HCT116 (cell line): ENCODE measurements at regions not wholly inside any gene's neighbourhood (a gene's known extent, or its start where the extent isn't known, plus 50 kb on each side); places are given as distances from the start of the nearest gene placed in this dataset.

ENCODE experiments used
- ATAC-seq: fragments of 200-7000 bp; cut with Tn5 transposase; 2 replicates; pipeline ENCODE4 v1.9.1; 2020; ENCODE audit warnings: mild to moderate bottlenecking, moderate library complexity
- BruUV-seq: library from RNA; stranded (reverse); fragments of 400-500 nt; replicated peaks from 2 replicates; lab custom pipeline; 2021; lab: Mats Ljungman, UMichigan
- CTCF ChIA-PET: fragments of 300-600 bp; sonication (Branson Sonifier 250); formaldehyde crosslinking; loops from one replicate; lab custom pipeline; 2021; ENCODE audit warnings: antibody characterized with exemption; lab: Charles Lee
- POLR2A ChIA-PET: fragments of 300-600, 350-600 bp; sonication (Branson Sonifier 250); formaldehyde crosslinking; loops from one replicate; lab custom pipeline; 2021; ENCODE audit warnings: antibody characterized with exemption; lab: Charles Lee
- RAD21 ChIA-PET, 2 experiments: fragments of 300-600 bp; sonication (Branson Sonifier 250); formaldehyde crosslinking; loops; one replicate each; lab custom pipeline; 2023; ENCODE audit warnings: low total read pairs in 2 of 2; ENCODE audit not compliant: uncharacterized antibody in 2 of 2, unreplicated experiment in 2 of 2, low non-redundant PET in 1 of 2; lab: Charles Lee
- DNase-seq: peaks from one replicate; pipeline ENCODE4 v3.0.0-alpha.2; 2010; ENCODE audit warnings: low read depth, low spot score
- H2AFZ ChIP-seq: fragments of 200-600 bp; shearing (Covaris generic), sonication (generic); 2 replicates; pipeline ENCODE4 v1.6.1; 2017; ENCODE audit warnings: low read depth, mixed run types, mixed read lengths, antibody characterized with exemption, low read length; ENCODE audit not compliant: poor library complexity, severe bottlenecking
- H3K27ac ChIP-seq: 2 replicates; pipeline ENCODE4 v1.5.1; 2012; ENCODE audit warnings: low read depth, low read length
- H3K27me3 ChIP-seq: fragments of 200-600 bp; sonication (generic); 2 replicates; pipeline ENCODE4 v1.6.1; 2016; ENCODE audit warnings: mixed run types, low read length, mixed read lengths; ENCODE audit not compliant: insufficient read depth
- H3K36me3 ChIP-seq, 2 experiments: fragments of 200-500 bp in 1 of 2; fragments of 200-600 bp in 1 of 2; sonication (Bioruptor generic) in 1 of 2; sonication (generic) in 1 of 2; 2 replicates each; pipeline versions ENCODE4 v1.5.1 to v1.6.1; 2014 to 2016; ENCODE audit warnings: low read length in 2 of 2, inconsistent platforms in 1 of 2, mixed read lengths in 1 of 2, mixed run types in 1 of 2; ENCODE audit not compliant: insufficient read depth in 2 of 2, control insufficient read depth in 1 of 2
- H3K4me1 ChIP-seq, 2 experiments: fragments of 200-600 bp in 1 of 2; sonication (generic) in 1 of 2; 2 replicates each; pipeline versions ENCODE4 v1.5.1 to v1.6.1; 2012 to 2017; ENCODE audit warnings: low read length in 2 of 2, inconsistent platforms in 1 of 2, mild to moderate bottlenecking in 1 of 2, mixed read lengths in 1 of 2, mixed run types in 1 of 2, moderate library complexity in 1 of 2; ENCODE audit not compliant: insufficient read depth in 2 of 2, control insufficient read depth in 1 of 2
- H3K4me2 ChIP-seq: fragments of 200-600 bp; sonication (generic); 2 replicates; pipeline ENCODE4 v1.6.1; 2017; ENCODE audit warnings: mixed run types, low read length, mixed read lengths
- H3K4me3 ChIP-seq, 2 experiments: fragments of 200-600 bp in 1 of 2; sonication (generic) in 1 of 2; replicated peaks in 1 of 2; 2 replicates each; pipeline ENCODE4 v1.5.1; 2011 to 2016; ENCODE audit warnings: low read length in 2 of 2, control low read depth in 1 of 2, low read depth in 1 of 2, mild to moderate bottlenecking in 1 of 2, mixed read lengths in 1 of 2, mixed run types in 1 of 2
- H3K79me2 ChIP-seq: fragments of 200-600 bp; sonication (generic); 2 replicates; pipeline ENCODE4 v1.6.1; 2017; ENCODE audit warnings: mild to moderate bottlenecking, mixed run types, low read length, moderate library complexity, mixed read lengths; ENCODE audit not compliant: insufficient read depth
- H3K9ac ChIP-seq: fragments of 200-600 bp; sonication (generic); 2 replicates; pipeline ENCODE4 v1.6.1; 2016; ENCODE audit warnings: low read length, mixed read lengths
- H3K9me2 ChIP-seq: fragments of 200-600 bp; sonication (generic), shearing (Covaris generic); 2 replicates; pipeline ENCODE4 v1.6.1; 2017; ENCODE audit warnings: mixed run types, mild to moderate bottlenecking, moderate library complexity; ENCODE audit not compliant: insufficient read depth
- H3K9me3 ChIP-seq, 2 experiments: fragments of 200-500 bp in 1 of 2; fragments of 200-600 bp in 1 of 2; sonication (Bioruptor generic) in 1 of 2; sonication (generic) in 1 of 2; 2 replicates each; pipeline ENCODE4 v1.6.1; 2014 to 2017; ENCODE audit warnings: low read length in 2 of 2, mixed read lengths in 2 of 2, inconsistent platforms in 1 of 2, low read depth in 1 of 2, mild to moderate bottlenecking in 1 of 2, mixed run types in 1 of 2, moderate library complexity in 1 of 2; ENCODE audit not compliant: control insufficient read depth in 1 of 2, insufficient read depth in 1 of 2
- H4K20me1 ChIP-seq: fragments of 200-600 bp; sonication (generic), shearing (Covaris generic); 2 replicates; pipeline ENCODE4 v1.6.1; 2017; ENCODE audit warnings: mixed run types, mild to moderate bottlenecking, moderate library complexity; ENCODE audit not compliant: insufficient read depth
- CBX3 ChIP-seq: IDR thresholded peaks from 2 replicates; pipeline ENCODE4 v1.6.1; 2012; ENCODE audit warnings: low read depth
- CEBPB ChIP-seq: IDR thresholded peaks from 2 replicates; pipeline ENCODE4 v1.6.1; 2012; ENCODE audit warnings: low read depth
- EGR1 ChIP-seq: IDR thresholded peaks from 2 replicates; pipeline ENCODE4 v1.6.1; 2012; ENCODE audit warnings: low read depth
- ELF1 ChIP-seq: IDR thresholded peaks from 2 replicates; pipeline ENCODE4 v1.6.1; 2012; ENCODE audit warnings: low read depth, borderline replicate concordance
- EZH2 ChIP-seq: fragments of 200-600 bp; sonication (generic); IDR thresholded peaks from 2 replicates; pipeline ENCODE4 v1.6.1; 2017; ENCODE audit warnings: antibody characterized with exemption, mixed run types
- EZH2phosphoT487 ChIP-seq: fragments of 200-600 bp; IDR thresholded peaks from 2 replicates; pipeline ENCODE4 v1.6.1; 2018; ENCODE audit warnings: antibody characterized with exemption, borderline replicate concordance
- FOSL1 ChIP-seq: IDR thresholded peaks from 2 replicates; pipeline ENCODE4 v1.6.1; 2012; ENCODE audit warnings: low read depth
- MAX ChIP-seq: IDR thresholded peaks from 2 replicates; pipeline ENCODE4 v1.6.1; 2012
- POLR2AphosphoS5 ChIP-seq: IDR thresholded peaks from 2 replicates; pipeline ENCODE4 v1.6.1; 2011; ENCODE audit warnings: mild to moderate bottlenecking, low read depth, low read length, moderate library complexity
- RAD21 ChIP-seq: IDR thresholded peaks from 2 replicates; pipeline ENCODE4 v1.6.1; 2012; ENCODE audit warnings: low read depth, mild to moderate bottlenecking
- REST ChIP-seq: IDR thresholded peaks from 2 replicates; pipeline ENCODE4 v1.6.1; 2012; ENCODE audit warnings: low read depth
- SP1 ChIP-seq: IDR thresholded peaks from 2 replicates; pipeline ENCODE4 v1.6.1; 2012; ENCODE audit warnings: low read depth
- SRF ChIP-seq: IDR thresholded peaks from 2 replicates; pipeline ENCODE4 v1.6.1; 2012; ENCODE audit warnings: low read depth
- TCF7L2 ChIP-seq: IDR thresholded peaks from 2 replicates; pipeline ENCODE4 v1.7.0; 2011; ENCODE audit warnings: borderline replicate concordance, inconsistent platforms; ENCODE audit not compliant: insufficient read depth, insufficient read length; ENCODE audit errors: extremely low read depth
- YY1 ChIP-seq: IDR thresholded peaks from 2 replicates; pipeline ENCODE4 v1.6.1; 2011; ENCODE audit warnings: low read length, low read depth, moderate library complexity, mild to moderate bottlenecking; ENCODE audit not compliant: insufficient replicate concordance; ENCODE audit errors: extremely low read depth
- ZBTB33 ChIP-seq: IDR thresholded peaks from 2 replicates; pipeline ENCODE4 v1.6.1; 2011; ENCODE audit warnings: mild to moderate bottlenecking, low read length, moderate library complexity; ENCODE audit not compliant: insufficient replicate concordance; ENCODE audit errors: extremely low read depth
- ZFX ChIP-seq: fragments of 450-650 bp; IDR thresholded peaks from 2 replicates; pipeline ENCODE4 v1.6.1; 2017
- intact Hi-C: fragments of 100-400 bp; cut with micrococcal nuclease; formaldehyde crosslinking; loops from 2 replicates; pipeline ENCODE4 v1.10.0; 2022
- TF ChIP-seq, protein P1 (sequence below), 3 experiments: fragments of 200-600 bp in 1 of 3; sonication (generic) in 1 of 3; IDR thresholded peaks in 2 of 3; conservative IDR thresholded peaks in 1 of 3; 2 replicates each; pipeline ENCODE4 v1.5.1; 2012 to 2017; ENCODE audit warnings: low read depth in 2 of 3, low read length in 2 of 3, antibody characterized with exemption in 1 of 3, borderline replicate concordance in 1 of 3, control low read depth in 1 of 3, mild to moderate bottlenecking in 1 of 3, mixed read lengths in 1 of 3, mixed run types in 1 of 3, moderate library complexity in 1 of 3; ENCODE audit not compliant: insufficient read depth in 1 of 3

- Histone ChIP-seq H3K79me2 (no peaks in the 10 kb centered on the region), H3K4me2 (no peak overlapping the region), H3K27ac (no peak overlapping the region), H3K4me3 (no peak overlapping the region), H3K36me3 (no peaks in the 10 kb centered on the region), H2AFZ (no peak overlapping the region), H3K4me1 (no peaks in the 10 kb centered on the region), H4K20me1 (no peaks in the 10 kb centered on the region), H3K27me3 (no peaks in the 10 kb centered on the region), H3K9ac (no peak overlapping the region), H3K9me3 (no peaks in the 10 kb centered on the region), H3K9me2 (no peaks in the 10 kb centered on the region)
- no TSS peak for BruUV-seq
- ChIA-PET RAD21 (no interaction called here), POLR2A (no interaction called here), CTCF (no interaction called here)
- DNase-seq (no peak), ATAC-seq (no peak)
- TF ChIP-seq FOSL1: no peak
- no peak for TF ChIP-seq ELF1
- TF ChIP-seq RAD21: no peak
- no peak for TF ChIP-seq ZFX
- TF ChIP-seq TCF7L2: no peak
- TF ChIP-seq SRF: no peak
- TF ChIP-seq CEBPB: no peak
- no peak for TF ChIP-seq REST
- TF ChIP-seq EGR1: no peak
- TF ChIP-seq, protein P1, sequence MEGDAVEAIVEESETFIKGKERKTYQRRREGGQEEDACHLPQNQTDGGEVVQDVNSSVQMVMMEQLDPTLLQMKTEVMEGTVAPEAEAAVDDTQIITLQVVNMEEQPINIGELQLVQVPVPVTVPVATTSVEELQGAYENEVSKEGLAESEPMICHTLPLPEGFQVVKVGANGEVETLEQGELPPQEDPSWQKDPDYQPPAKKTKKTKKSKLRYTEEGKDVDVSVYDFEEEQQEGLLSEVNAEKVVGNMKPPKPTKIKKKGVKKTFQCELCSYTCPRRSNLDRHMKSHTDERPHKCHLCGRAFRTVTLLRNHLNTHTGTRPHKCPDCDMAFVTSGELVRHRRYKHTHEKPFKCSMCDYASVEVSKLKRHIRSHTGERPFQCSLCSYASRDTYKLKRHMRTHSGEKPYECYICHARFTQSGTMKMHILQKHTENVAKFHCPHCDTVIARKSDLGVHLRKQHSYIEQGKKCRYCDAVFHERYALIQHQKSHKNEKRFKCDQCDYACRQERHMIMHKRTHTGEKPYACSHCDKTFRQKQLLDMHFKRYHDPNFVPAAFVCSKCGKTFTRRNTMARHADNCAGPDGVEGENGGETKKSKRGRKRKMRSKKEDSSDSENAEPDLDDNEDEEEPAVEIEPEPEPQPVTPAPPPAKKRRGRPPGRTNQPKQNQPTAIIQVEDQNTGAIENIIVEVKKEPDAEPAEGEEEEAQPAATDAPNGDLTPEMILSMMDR (IDR thresholded peaks at IDR 0.05 in 2 of 3, conservative IDR thresholded peaks at IDR 0.05 in 1 of 3; ENCODE audit: borderline replicate concordance in 1 of 3, insufficient read depth in 1 of 3, low read depth in 2 of 3, low read length in 2 of 3): no peak
- TF ChIP-seq POLR2AphosphoS5: no peak
- TF ChIP-seq MAX: no peak
- no peak for TF ChIP-seq ZBTB33
- TF ChIP-seq EZH2phosphoT487: no peak
- no peak for TF ChIP-seq CBX3
- TF ChIP-seq SP1: no peak
- no peak for TF ChIP-seq YY1
- no peak for TF ChIP-seq EZH2
- intact Hi-C loops: no loop called here
Observed at GRCh38 chr15:62430552-62430951, 265.5 kb upstream of the C2CD4B start.
